GM23338 (cell line): ENCODE measurements at regions not wholly inside any gene's neighbourhood (a gene's known extent, or its start where the extent isn't known, plus 50 kb on each side); places are given as distances from the start of the nearest gene placed in this dataset.

Source experiments
- ATAC-seq: fragments of 200-7000 bp; cut with Tn5 transposase; 3 replicates; pipeline ENCODE4 v1.9.1; 2020
- DNase-seq: peaks from one replicate; pipeline ENCODE4 v3.0.0-alpha.2; 2015; ENCODE audit warnings: low spot score
- H2AFZ ChIP-seq: fragments of 200-600 bp; sonication (generic); 2 replicates; pipeline ENCODE4 v1.8.0; 2016; ENCODE audit warnings: antibody characterized with exemption, mild to moderate bottlenecking, moderate library complexity
- H3F3A ChIP-seq: fragments of 200-600 bp; sonication (generic); replicated peaks from 2 replicates; pipeline ENCODE4 v1.8.0; 2017; ENCODE audit warnings: antibody characterized with exemption, mixed run types, low read depth
- H3K27ac ChIP-seq: fragments of 200-600 bp; sonication (generic); 2 replicates; pipeline ENCODE4 v1.6.1; 2016; ENCODE audit warnings: low read depth
- H3K27me3 ChIP-seq: fragments of 200-600 bp; sonication (generic); 2 replicates; pipeline ENCODE4 v1.8.0; 2016; ENCODE audit warnings: mild to moderate bottlenecking, mixed run types, moderate library complexity; ENCODE audit not compliant: insufficient read depth
- H3K36me3 ChIP-seq: fragments of 200-600 bp; sonication (generic); 2 replicates; pipeline ENCODE4 v1.8.0; 2016; ENCODE audit warnings: mild to moderate bottlenecking; ENCODE audit not compliant: insufficient read depth
- H3K4me1 ChIP-seq: fragments of 200-600 bp; sonication (generic); 2 replicates; pipeline ENCODE4 v1.8.0; 2016; ENCODE audit warnings: mild to moderate bottlenecking, moderate library complexity; ENCODE audit not compliant: insufficient read depth
- H3K4me2 ChIP-seq: fragments of 200-600 bp; sonication (generic); 2 replicates; pipeline ENCODE4 v1.7.1; 2017; ENCODE audit warnings: mixed run types
- H3K4me3 ChIP-seq: fragments of 200-600 bp; sonication (generic); 2 replicates; pipeline ENCODE4 v1.6.1; 2016; ENCODE audit warnings: mixed run types
- H3K79me2 ChIP-seq: fragments of 200-600 bp; sonication (generic); replicated peaks from 2 replicates; pipeline ENCODE4 v1.8.0; 2017; ENCODE audit warnings: mild to moderate bottlenecking; ENCODE audit not compliant: insufficient read depth
- H3K9me2 ChIP-seq: fragments of 200-600 bp; sonication (generic); 2 replicates; pipeline ENCODE4 v1.8.0; 2017; ENCODE audit not compliant: insufficient read depth
- H4K20me1 ChIP-seq: fragments of 200-600 bp; sonication (generic); replicated peaks from 2 replicates; pipeline ENCODE4 v1.8.0; 2017; ENCODE audit warnings: mild to moderate bottlenecking; ENCODE audit not compliant: insufficient read depth
- H3K27ac Mint-ChIP-seq: 2 replicates; pipeline ENCODE4 v1.8.0; 2020; ENCODE audit warnings: inconsistent platforms, mild to moderate bottlenecking, moderate library complexity, mixed read lengths
- H3K27me3 Mint-ChIP-seq: 3 replicates; pipeline ENCODE4 v1.8.0; 2022; ENCODE audit warnings: low read depth, mild to moderate bottlenecking, moderate library complexity, mixed read lengths, inconsistent platforms; ENCODE audit not compliant: insufficient read depth, poor library complexity
- H3K36me3 Mint-ChIP-seq: 3 replicates; pipeline ENCODE4 v1.8.0; 2021; ENCODE audit warnings: low read depth, mild to moderate bottlenecking, inconsistent platforms, moderate library complexity, mixed read lengths
- H3K4me1 Mint-ChIP-seq: 3 replicates; pipeline ENCODE4 v1.8.0; 2020; ENCODE audit warnings: mild to moderate bottlenecking, inconsistent platforms, mixed read lengths
- H3K4me3 Mint-ChIP-seq: 3 replicates; pipeline ENCODE4 v1.8.0; 2021; ENCODE audit warnings: moderate library complexity, mild to moderate bottlenecking, inconsistent platforms, mixed read lengths
- H3K9me3 Mint-ChIP-seq: 3 replicates; pipeline ENCODE4 v1.8.0; 2020; ENCODE audit warnings: moderate library complexity, mild to moderate bottlenecking, inconsistent platforms, mixed read lengths
- ETS1 ChIP-seq: IDR thresholded peaks from 2 replicates; pipeline ENCODE4 v1.6.1; 2016; ENCODE audit warnings: antibody characterized with exemption
- EZH2 ChIP-seq: fragments of 200-600 bp; sonication (generic); IDR thresholded peaks from one replicate; pipeline ENCODE4 v1.8.0; 2017; ENCODE audit warnings: antibody characterized with exemption, mild to moderate bottlenecking, low read depth; ENCODE audit not compliant: unreplicated experiment
- EZH2phosphoT487 ChIP-seq: fragments of 200-600 bp; sonication (generic); IDR thresholded peaks from one replicate; pipeline ENCODE4 v1.8.1; 2018; ENCODE audit warnings: antibody characterized with exemption; ENCODE audit not compliant: unreplicated experiment
- JUNB ChIP-seq: IDR thresholded peaks from one replicate; pipeline ENCODE4 v1.6.1; 2016; ENCODE audit warnings: antibody characterized with exemption; ENCODE audit not compliant: unreplicated experiment
- NANOG ChIP-seq: IDR thresholded peaks from 2 replicates; pipeline ENCODE4 v1.6.1; 2016; ENCODE audit warnings: antibody characterized with exemption, borderline replicate concordance
- POLR2AphosphoS5 ChIP-seq: IDR thresholded peaks from 2 replicates; pipeline ENCODE4 v1.6.1; 2016; ENCODE audit warnings: antibody characterized with exemption, low read depth
- STAT1 ChIP-seq: IDR thresholded peaks from one replicate; pipeline ENCODE4 v1.6.1; 2016; ENCODE audit warnings: antibody characterized with exemption; ENCODE audit not compliant: unreplicated experiment
- ZNF114 ChIP-seq: fragments of 250-450 bp; sonication (Bioruptor Pico); IDR thresholded peaks from 2 replicates; pipeline ENCODE4 v1.5.0; 2020; ENCODE audit warnings: mild to moderate bottlenecking, moderate library complexity
- ZNF331 ChIP-seq: fragments of 250-450 bp; sonication (Bioruptor Pico); IDR thresholded peaks from 2 replicates; pipeline ENCODE4 v1.5.0; 2020; ENCODE audit warnings: low read depth, mild to moderate bottlenecking, moderate library complexity
- TF ChIP-seq, protein P1 (sequence below): fragments of 250-450 bp; sonication (Bioruptor Pico); IDR thresholded peaks from 2 replicates; pipeline ENCODE4 v1.5.0; 2020; ENCODE audit warnings: mild to moderate bottlenecking, moderate library complexity
- TF ChIP-seq, protein P2 (sequence below), 2 experiments: fragments of 200-600 bp in 1 of 2; sonication (generic) in 1 of 2; conservative IDR thresholded peaks; 2 replicates each; pipeline versions ENCODE4 v1.5.1 to v1.6.1; 2016 to 2017; ENCODE audit warnings: antibody characterized with exemption in 2 of 2, low read depth in 2 of 2, mild to moderate bottlenecking in 2 of 2, moderate library complexity in 1 of 2
- TF ChIP-seq, protein P3 (sequence below): IDR thresholded peaks from one replicate; pipeline ENCODE4 v1.6.1; 2018; ENCODE audit warnings: antibody characterized with exemption; ENCODE audit not compliant: unreplicated experiment

GRCh38 chr7:374706-375311 lies 84.8 kb downstream of the FOXL3 start (continued):
- TF ChIP-seq NANOG (no peak), EZH2 (no peak), ZNF331 (no peak), ZNF114 (CRISPR knock-in tag) (no peak), STAT1 (no peak), EZH2phosphoT487 (no peak), POLR2AphosphoS5 (no peak)
- TF ChIP-seq, protein P1, sequence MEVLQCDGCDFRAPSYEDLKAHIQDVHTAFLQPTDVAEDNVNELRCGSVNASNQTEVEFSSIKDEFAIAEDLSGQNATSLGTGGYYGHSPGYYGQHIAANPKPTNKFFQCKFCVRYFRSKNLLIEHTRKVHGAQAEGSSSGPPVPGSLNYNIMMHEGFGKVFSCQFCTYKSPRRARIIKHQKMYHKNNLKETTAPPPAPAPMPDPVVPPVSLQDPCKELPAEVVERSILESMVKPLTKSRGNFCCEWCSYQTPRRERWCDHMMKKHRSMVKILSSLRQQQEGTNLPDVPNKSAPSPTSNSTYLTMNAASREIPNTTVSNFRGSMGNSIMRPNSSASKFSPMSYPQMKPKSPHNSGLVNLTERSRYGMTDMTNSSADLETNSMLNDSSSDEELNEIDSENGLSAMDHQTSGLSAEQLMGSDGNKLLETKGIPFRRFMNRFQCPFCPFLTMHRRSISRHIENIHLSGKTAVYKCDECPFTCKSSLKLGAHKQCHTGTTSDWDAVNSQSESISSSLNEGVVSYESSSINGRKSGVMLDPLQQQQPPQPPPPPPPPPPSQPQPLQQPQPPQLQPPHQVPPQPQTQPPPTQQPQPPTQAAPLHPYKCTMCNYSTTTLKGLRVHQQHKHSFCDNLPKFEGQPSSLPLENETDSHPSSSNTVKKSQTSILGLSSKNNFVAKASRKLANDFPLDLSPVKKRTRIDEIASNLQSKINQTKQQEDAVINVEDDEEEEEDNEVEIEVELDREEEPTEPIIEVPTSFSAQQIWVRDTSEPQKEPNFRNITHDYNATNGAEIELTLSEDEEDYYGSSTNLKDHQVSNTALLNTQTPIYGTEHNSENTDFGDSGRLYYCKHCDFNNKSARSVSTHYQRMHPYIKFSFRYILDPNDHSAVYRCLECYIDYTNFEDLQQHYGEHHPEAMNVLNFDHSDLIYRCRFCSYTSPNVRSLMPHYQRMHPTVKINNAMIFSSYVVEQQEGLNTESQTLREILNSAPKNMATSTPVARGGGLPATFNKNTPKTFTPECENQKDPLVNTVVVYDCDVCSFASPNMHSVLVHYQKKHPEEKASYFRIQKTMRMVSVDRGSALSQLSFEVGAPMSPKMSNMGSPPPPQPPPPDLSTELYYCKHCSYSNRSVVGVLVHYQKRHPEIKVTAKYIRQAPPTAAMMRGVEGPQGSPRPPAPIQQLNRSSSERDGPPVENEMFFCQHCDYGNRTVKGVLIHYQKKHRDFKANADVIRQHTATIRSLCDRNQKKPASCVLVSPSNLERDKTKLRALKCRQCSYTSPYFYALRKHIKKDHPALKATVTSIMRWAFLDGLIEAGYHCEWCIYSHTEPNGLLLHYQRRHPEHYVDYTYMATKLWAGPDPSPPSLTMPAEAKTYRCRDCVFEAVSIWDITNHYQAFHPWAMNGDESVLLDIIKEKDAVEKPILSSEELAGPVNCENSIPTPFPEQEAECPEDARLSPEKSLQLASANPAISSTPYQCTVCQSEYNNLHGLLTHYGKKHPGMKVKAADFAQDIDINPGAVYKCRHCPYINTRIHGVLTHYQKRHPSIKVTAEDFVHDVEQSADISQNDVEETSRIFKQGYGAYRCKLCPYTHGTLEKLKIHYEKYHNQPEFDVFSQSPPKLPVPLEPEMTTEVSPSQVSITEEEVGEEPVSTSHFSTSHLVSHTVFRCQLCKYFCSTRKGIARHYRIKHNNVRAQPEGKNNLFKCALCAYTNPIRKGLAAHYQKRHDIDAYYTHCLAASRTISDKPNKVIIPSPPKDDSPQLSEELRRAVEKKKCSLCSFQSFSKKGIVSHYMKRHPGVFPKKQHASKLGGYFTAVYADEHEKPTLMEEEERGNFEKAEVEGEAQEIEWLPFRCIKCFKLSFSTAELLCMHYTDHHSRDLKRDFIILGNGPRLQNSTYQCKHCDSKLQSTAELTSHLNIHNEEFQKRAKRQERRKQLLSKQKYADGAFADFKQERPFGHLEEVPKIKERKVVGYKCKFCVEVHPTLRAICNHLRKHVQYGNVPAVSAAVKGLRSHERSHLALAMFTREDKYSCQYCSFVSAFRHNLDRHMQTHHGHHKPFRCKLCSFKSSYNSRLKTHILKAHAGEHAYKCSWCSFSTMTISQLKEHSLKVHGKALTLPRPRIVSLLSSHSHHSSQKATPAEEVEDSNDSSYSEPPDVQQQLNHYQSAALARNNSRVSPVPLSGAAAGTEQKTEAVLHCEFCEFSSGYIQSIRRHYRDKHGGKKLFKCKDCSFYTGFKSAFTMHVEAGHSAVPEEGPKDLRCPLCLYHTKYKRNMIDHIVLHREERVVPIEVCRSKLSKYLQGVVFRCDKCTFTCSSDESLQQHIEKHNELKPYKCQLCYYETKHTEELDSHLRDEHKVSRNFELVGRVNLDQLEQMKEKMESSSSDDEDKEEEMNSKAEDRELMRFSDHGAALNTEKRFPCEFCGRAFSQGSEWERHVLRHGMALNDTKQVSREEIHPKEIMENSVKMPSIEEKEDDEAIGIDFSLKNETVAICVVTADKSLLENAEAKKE (CRISPR knock-in tag), result no peak

DNA sequence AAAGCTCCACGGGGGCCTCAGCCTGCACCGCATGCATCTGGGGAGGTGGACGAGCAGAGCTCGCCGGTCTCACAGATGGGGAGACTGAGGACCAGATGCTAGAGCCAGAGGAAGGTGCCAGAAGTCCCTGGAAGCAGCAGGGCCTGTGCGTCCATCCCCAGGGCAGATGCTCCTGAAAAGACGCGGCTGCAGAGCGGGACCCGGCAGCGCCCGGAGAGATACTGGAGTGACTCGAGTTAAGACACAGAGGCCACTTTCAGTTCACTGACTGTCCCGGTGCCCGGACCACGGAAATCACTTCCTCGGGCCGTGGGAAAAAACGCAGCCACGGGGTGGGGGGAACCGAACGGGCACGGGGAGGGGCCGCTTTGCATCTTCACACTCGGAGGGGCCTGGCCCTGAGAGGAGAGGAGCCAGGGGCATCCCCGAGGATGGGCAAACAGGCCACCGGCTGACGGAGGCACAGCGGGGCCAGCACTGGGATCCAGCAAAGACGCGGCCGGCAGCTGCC lies 85.4 kb downstream of the FOXL3 start:
- DNase-seq (no peak), ATAC-seq (no peak)
- Histone ChIP-seq H3F3A (no peaks in the 10 kb centered on the region), H3K27ac (no peak overlapping the region), H2AFZ (no peak overlapping the region), H3K79me2 (no peaks in the 10 kb centered on the region), H3K9me2 (no peaks in the 10 kb centered on the region), H3K4me2 (no peak overlapping the region), H3K36me3 (no peaks in the 10 kb centered on the region), H3K4me1 (no peaks in the 10 kb centered on the region), H3K4me3 (no peak overlapping the region), H4K20me1 (no peaks in the 10 kb centered on the region), H3K27me3 (no peaks in the 10 kb centered on the region)
- Mint-ChIP-seq H3K36me3 (no peaks in the 10 kb centered on the region), H3K9me3 (no peaks in the 10 kb centered on the region), H3K27me3 (peaks cover 11% of the 10 kb centered on the region), H3K27ac (no peak overlapping the region), H3K4me3 (no peak overlapping the region), H3K4me1 (peaks cover 15% of the 10 kb centered on the region)
- TF ChIP-seq POLR2AphosphoS5, result no peak
- no peak for TF ChIP-seq ZNF114 (CRISPR knock-in tag)
- no peak for TF ChIP-seq JUNB
- no peak for TF ChIP-seq ZNF331
- TF ChIP-seq EZH2phosphoT487, result no peak
- no peak for TF ChIP-seq ETS1
- TF ChIP-seq, protein P2, sequence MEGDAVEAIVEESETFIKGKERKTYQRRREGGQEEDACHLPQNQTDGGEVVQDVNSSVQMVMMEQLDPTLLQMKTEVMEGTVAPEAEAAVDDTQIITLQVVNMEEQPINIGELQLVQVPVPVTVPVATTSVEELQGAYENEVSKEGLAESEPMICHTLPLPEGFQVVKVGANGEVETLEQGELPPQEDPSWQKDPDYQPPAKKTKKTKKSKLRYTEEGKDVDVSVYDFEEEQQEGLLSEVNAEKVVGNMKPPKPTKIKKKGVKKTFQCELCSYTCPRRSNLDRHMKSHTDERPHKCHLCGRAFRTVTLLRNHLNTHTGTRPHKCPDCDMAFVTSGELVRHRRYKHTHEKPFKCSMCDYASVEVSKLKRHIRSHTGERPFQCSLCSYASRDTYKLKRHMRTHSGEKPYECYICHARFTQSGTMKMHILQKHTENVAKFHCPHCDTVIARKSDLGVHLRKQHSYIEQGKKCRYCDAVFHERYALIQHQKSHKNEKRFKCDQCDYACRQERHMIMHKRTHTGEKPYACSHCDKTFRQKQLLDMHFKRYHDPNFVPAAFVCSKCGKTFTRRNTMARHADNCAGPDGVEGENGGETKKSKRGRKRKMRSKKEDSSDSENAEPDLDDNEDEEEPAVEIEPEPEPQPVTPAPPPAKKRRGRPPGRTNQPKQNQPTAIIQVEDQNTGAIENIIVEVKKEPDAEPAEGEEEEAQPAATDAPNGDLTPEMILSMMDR (conservative IDR thresholded peaks at IDR 0.05; ENCODE audit: low read depth in 2 of 2), result no peak
- TF ChIP-seq, protein P3, sequence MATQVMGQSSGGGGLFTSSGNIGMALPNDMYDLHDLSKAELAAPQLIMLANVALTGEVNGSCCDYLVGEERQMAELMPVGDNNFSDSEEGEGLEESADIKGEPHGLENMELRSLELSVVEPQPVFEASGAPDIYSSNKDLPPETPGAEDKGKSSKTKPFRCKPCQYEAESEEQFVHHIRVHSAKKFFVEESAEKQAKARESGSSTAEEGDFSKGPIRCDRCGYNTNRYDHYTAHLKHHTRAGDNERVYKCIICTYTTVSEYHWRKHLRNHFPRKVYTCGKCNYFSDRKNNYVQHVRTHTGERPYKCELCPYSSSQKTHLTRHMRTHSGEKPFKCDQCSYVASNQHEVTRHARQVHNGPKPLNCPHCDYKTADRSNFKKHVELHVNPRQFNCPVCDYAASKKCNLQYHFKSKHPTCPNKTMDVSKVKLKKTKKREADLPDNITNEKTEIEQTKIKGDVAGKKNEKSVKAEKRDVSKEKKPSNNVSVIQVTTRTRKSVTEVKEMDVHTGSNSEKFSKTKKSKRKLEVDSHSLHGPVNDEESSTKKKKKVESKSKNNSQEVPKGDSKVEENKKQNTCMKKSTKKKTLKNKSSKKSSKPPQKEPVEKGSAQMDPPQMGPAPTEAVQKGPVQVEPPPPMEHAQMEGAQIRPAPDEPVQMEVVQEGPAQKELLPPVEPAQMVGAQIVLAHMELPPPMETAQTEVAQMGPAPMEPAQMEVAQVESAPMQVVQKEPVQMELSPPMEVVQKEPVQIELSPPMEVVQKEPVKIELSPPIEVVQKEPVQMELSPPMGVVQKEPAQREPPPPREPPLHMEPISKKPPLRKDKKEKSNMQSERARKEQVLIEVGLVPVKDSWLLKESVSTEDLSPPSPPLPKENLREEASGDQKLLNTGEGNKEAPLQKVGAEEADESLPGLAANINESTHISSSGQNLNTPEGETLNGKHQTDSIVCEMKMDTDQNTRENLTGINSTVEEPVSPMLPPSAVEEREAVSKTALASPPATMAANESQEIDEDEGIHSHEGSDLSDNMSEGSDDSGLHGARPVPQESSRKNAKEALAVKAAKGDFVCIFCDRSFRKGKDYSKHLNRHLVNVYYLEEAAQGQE, result no peak
